Keratinocyte (primary cell): ENCODE measurements at regions not wholly inside any gene's neighbourhood (a gene's known extent, or its start where the extent isn't known, plus 50 kb on each side); places are given as distances from the start of the nearest gene placed in this dataset.

Source experiments
- EZH2 ChIP-seq: IDR thresholded peaks from one replicate; pipeline ENCODE4 v1.6.1; 2012; ENCODE audit warnings: inconsistent platforms, mild to moderate bottlenecking, low read length, moderate library complexity
- TF ChIP-seq, protein P1 (sequence below), 3 experiments: IDR thresholded peaks in 1 of 3; conservative IDR thresholded peaks in 1 of 3; optimal IDR thresholded peaks in 1 of 3; 2 replicates in 2 of 3; 3 replicates in 1 of 3; pipeline versions ENCODE3 to v1.5.1; 2011; ENCODE audit warnings: low read length in 3 of 3, mild to moderate bottlenecking in 3 of 3, moderate library complexity in 2 of 3, control low read depth in 1 of 3, inconsistent platforms in 1 of 3; ENCODE audit not compliant: insufficient read depth in 2 of 3; ENCODE audit errors: extremely low read depth in 1 of 3

DNA sequence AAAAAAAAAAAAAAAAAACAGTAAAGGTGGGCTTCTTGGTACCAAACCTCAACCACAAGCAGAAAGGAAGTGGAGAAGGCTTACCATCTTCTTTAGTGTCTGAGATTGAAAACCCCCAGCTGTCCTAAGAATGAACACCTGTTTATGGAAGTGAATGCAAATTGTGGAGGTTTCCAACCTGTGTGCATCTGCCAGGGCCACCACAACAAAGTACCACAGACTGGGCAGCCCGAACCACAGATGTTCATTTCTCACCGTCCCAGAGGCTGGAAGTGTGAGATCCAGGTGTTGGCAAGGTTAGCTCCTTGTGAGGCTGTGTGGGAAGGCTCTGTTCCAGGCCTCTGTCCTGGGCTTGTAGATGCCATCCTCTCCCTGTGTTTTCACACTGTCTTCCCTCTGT lies 348.7 kb downstream of the SETD4 start:
- TF ChIP-seq, protein P1, sequence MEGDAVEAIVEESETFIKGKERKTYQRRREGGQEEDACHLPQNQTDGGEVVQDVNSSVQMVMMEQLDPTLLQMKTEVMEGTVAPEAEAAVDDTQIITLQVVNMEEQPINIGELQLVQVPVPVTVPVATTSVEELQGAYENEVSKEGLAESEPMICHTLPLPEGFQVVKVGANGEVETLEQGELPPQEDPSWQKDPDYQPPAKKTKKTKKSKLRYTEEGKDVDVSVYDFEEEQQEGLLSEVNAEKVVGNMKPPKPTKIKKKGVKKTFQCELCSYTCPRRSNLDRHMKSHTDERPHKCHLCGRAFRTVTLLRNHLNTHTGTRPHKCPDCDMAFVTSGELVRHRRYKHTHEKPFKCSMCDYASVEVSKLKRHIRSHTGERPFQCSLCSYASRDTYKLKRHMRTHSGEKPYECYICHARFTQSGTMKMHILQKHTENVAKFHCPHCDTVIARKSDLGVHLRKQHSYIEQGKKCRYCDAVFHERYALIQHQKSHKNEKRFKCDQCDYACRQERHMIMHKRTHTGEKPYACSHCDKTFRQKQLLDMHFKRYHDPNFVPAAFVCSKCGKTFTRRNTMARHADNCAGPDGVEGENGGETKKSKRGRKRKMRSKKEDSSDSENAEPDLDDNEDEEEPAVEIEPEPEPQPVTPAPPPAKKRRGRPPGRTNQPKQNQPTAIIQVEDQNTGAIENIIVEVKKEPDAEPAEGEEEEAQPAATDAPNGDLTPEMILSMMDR (optimal IDR thresholded peaks at IDR 0.05 in 1 of 3, IDR thresholded peaks at IDR 0.05 in 1 of 3, conservative IDR thresholded peaks at IDR 0.05 in 1 of 3; ENCODE audit: extremely low read depth in 1 of 3, insufficient read depth in 2 of 3, low read length in 3 of 3) = no peak
- no peak for TF ChIP-seq EZH2
